HL-60 (cell line): ENCODE measurements at regions not wholly inside any gene's neighbourhood (a gene's known extent, or its start where the extent isn't known, plus 50 kb on each side); places are given as distances from the start of the nearest gene placed in this dataset.

Experiments used
- CTCF ChIP-seq: IDR thresholded peaks from one replicate; pipeline ENCODE4 v1.5.1; 2011; ENCODE audit warnings: low read length, control low read depth, inconsistent platforms; ENCODE audit not compliant: insufficient read depth
- REST ChIP-seq: IDR thresholded peaks from 2 replicates; pipeline ENCODE4 v1.6.1; 2012; ENCODE audit warnings: low read depth; ENCODE audit not compliant: insufficient replicate concordance

- TF ChIP-seq REST (no peak), CTCF (no peak)
These were observed 164.2 kb downstream of the ALG10 start for GRCh38 chr12:34186492-34186891.
